HEK293T (cell line): ENCODE measurements at regions not wholly inside any gene's neighbourhood (a gene's known extent, or its start where the extent isn't known, plus 50 kb on each side); places are given as distances from the start of the nearest gene placed in this dataset.

Source experiments
- CTCF ChIA-PET: fragments of 350-600 bp; formaldehyde crosslinking; extraction: SDS; loops from one replicate; lab custom pipeline; 2021; ENCODE audit warnings: antibody characterized with exemption, inconsistent platforms; lab: Yijun Ruan, JAX
- POLR2A ChIA-PET: fragments of 350-600 bp; formaldehyde crosslinking; extraction: SDS; loops from one replicate; lab custom pipeline; 2020; ENCODE audit warnings: antibody characterized with exemption, inconsistent platforms; lab: Yijun Ruan, JAX
- DNase-seq: peaks from one replicate; pipeline ENCODE4 v3.0.0; 2012; ENCODE audit warnings: mixed read lengths; ENCODE audit errors: extremely low spot score
- ARNT ChIP-seq: fragments of 450-650 bp; IDR thresholded peaks from 2 replicates; pipeline ENCODE4 v1.6.1; 2017; ENCODE audit warnings: mild to moderate bottlenecking
- BHLHE40 ChIP-seq: fragments of 450-650 bp; IDR thresholded peaks from 2 replicates; pipeline ENCODE4 v1.6.1; 2016; ENCODE audit warnings: mild to moderate bottlenecking, moderate library complexity, borderline replicate concordance
- CTBP1 ChIP-seq: fragments of 450-650 bp; IDR thresholded peaks from 2 replicates; pipeline ENCODE4 v1.6.1; 2016; ENCODE audit warnings: borderline replicate concordance
- ELF4 ChIP-seq: fragments of 450-650 bp; IDR thresholded peaks from 2 replicates; pipeline ENCODE4 v1.6.1; 2017; ENCODE audit warnings: antibody characterized with exemption
- FOXA1 ChIP-seq: fragments of 450-650 bp; IDR thresholded peaks from 2 replicates; pipeline ENCODE4 v1.6.1; 2016; ENCODE audit warnings: mild to moderate bottlenecking
- FOXK2 ChIP-seq: fragments of 450-650 bp; IDR thresholded peaks from 2 replicates; pipeline ENCODE4 v1.6.1; 2016; ENCODE audit warnings: mild to moderate bottlenecking
- FOXM1 ChIP-seq: fragments of 450-650 bp; IDR thresholded peaks from 2 replicates; pipeline ENCODE4 v1.6.1; 2017; ENCODE audit warnings: mild to moderate bottlenecking, borderline replicate concordance
- HDGF ChIP-seq: fragments of 450-650 bp; IDR thresholded peaks from 2 replicates; pipeline ENCODE4 v1.6.1; 2017; ENCODE audit warnings: antibody characterized with exemption, borderline replicate concordance
- L3MBTL2 ChIP-seq: fragments of 450-650 bp; conservative IDR thresholded peaks from 2 replicates; pipeline ENCODE4 v1.6.1; 2016; ENCODE audit warnings: mild to moderate bottlenecking
- LEF1 ChIP-seq: fragments of 450-650 bp; IDR thresholded peaks from 2 replicates; pipeline ENCODE4 v1.6.1; 2017; ENCODE audit warnings: mild to moderate bottlenecking, borderline replicate concordance
- NFRKB ChIP-seq: fragments of 450-650 bp; IDR thresholded peaks from 2 replicates; pipeline ENCODE4 v1.6.1; 2016; ENCODE audit warnings: mild to moderate bottlenecking, moderate library complexity
- PKNOX1 ChIP-seq: fragments of 450-650 bp; IDR thresholded peaks from 2 replicates; pipeline ENCODE4 v1.6.1; 2016
- SP1 ChIP-seq: fragments of 450-650 bp; IDR thresholded peaks from 2 replicates; pipeline ENCODE4 v1.6.1; 2017
- SUZ12 ChIP-seq: fragments of 450-650 bp; IDR thresholded peaks from 2 replicates; pipeline ENCODE4 v1.6.1; 2016; ENCODE audit warnings: mild to moderate bottlenecking
- TARDBP ChIP-seq: fragments of 450-650 bp; IDR thresholded peaks from 2 replicates; pipeline ENCODE4 v1.6.1; 2016
- ZNF384 ChIP-seq: fragments of 450-650 bp; IDR thresholded peaks from 2 replicates; pipeline ENCODE4 v1.6.1; 2016

- DNase-seq, result no peak
- ChIA-PET POLR2A (no interaction called here), CTCF (interaction anchor here (0.6 kb wide), 1 partner anchor 976 kb away, joined by 7 read pairs; no protein-coding TSS in a partner anchor)
- TF ChIP-seq FOXM1 (no peak), SUZ12 (no peak), NFRKB (no peak), ELF4 (no peak), ZNF384 (no peak), SP1 (no peak), L3MBTL2 (no peak), ARNT (no peak)
Measured at GRCh38 chr4:38365748-38366310, 298.2 kb upstream of the KLF3 start.

DNA sequence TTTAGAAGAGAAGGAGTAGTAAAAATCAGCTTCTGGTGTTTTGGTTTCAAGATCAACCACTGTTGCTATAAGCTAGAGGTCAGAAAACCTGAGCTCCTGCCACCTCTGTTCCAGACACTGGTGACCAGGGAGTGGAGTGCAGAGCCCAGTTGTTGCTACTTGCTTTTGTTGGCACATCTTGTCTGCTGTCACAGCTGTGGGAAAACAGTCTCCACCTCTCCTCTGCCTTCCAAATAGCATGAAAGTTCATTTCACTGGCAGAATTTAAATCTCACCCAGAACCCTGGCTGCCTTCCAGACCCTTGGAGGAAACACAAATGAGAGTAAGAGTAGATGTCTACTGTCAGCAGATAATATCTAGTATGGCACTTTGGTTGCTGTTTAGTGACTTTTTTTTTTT lies 297.5 kb upstream of the KLF3 start:
- no peak for TF ChIP-seq PKNOX1
- TF ChIP-seq SUZ12, result no peak
- TF ChIP-seq LEF1, result no peak
- no peak for TF ChIP-seq TARDBP
- no peak for TF ChIP-seq ELF4
- TF ChIP-seq NFRKB, result no peak
- no peak for TF ChIP-seq BHLHE40
- TF ChIP-seq L3MBTL2, result no peak
- ChIA-PET POLR2A (no interaction called here), CTCF (interaction anchor here (0.6 kb wide), 1 partner anchor 977 kb away, joined by 7 read pairs; no protein-coding TSS in a partner anchor)
- DNase-seq, result no peak

DNA sequence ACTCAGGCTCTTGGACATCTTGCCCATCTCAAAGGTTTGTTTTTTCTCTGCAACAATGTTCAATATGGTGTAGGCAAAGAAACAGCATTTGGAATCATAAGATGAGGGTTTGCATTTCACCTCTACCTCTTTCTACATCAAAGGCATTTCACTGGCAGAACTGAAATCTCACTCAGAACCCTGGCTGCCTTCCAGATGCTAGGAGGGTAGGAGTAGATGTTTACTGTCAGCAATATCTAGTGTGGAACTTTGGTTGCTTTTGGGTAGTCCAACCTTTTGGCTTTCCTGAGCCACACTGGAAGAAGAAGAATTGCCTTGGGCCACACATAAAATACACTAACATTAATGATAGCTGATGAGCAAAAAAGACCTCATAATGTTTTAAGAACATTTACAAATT lies 297.0 kb upstream of the KLF3 start:
- ChIA-PET POLR2A (no interaction called here), CTCF (interaction anchor here (0.6 kb wide), 1 partner anchor 187 kb away, joined by 3 read pairs; no protein-coding TSS in a partner anchor)
- DNase-seq, result no peak
- TF ChIP-seq TARDBP (no peak), FOXK2 (no peak), SP1 (no peak), L3MBTL2 (no peak), CTBP1 (no peak), PKNOX1 (no peak), FOXA1 (no peak), BHLHE40 (no peak), HDGF (no peak), NFRKB (no peak), FOXM1 (no peak), SUZ12 (no peak), ZNF384 (no peak)

DNA sequence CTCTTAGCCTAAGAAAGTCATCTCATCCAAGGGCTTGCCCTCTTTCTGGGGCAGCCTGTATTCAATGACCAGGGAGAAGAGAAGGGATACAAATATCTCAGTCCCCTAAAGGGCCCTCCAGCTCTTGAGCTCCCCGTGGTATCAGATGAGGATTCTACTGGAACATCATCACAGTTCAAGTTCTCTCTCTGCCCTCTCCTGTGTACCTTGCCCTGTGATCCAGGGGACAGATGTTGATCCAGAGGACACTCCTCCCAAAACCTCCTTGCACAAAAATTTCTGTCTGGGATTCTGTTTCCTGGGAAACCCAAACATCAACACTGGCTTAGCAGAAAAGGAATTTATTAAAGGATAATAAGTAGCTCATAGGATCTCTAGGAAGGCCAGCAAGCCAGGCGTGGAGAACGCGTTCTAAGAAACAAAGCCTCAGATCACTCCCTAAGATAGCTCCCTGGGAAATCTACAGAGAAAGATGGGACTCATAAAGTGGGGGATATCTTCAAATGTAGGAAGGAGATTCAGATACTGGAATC lies 296.3 kb upstream of the KLF3 start:
- no peak for DNase-seq
- POLR2A ChIA-PET, result no interaction called here
- TF ChIP-seq FOXM1 (no peak), LEF1 (no peak), NFRKB (no peak), BHLHE40 (no peak), TARDBP (no peak), SUZ12 (no peak), ZNF384 (no peak), ELF4 (no peak), FOXK2 (no peak), L3MBTL2 (no peak), FOXA1 (no peak)
- CTCF ChIA-PET, result interaction anchor here (0.6 kb wide), 1 partner anchor 188 kb away, joined by 3 read pairs; no protein-coding TSS in a partner anchor

GRCh38 chr4:38368613-38369012 lies 295.4 kb upstream of the KLF3 start:
- ChIA-PET POLR2A (no interaction called here), CTCF (no interaction called here)
- no peak for TF ChIP-seq LEF1
- no peak for TF ChIP-seq BHLHE40
- no peak for TF ChIP-seq PKNOX1
- no peak for TF ChIP-seq FOXK2
- TF ChIP-seq ZNF384, result no peak
- no peak for DNase-seq

- DNase-seq, result no peak
- TF ChIP-seq FOXK2, result no peak
- no peak for TF ChIP-seq FOXA1
- no peak for TF ChIP-seq CTBP1
- TF ChIP-seq PKNOX1, result no peak
- TF ChIP-seq L3MBTL2, result no peak
- no peak for TF ChIP-seq ELF4
- TF ChIP-seq TARDBP, result no peak
- POLR2A ChIA-PET, result no interaction called here
- CTCF ChIA-PET, result no interaction called here
Measured at GRCh38 chr4:38371391-38371851, 292.6 kb upstream of the KLF3 start.
